ENCODE measurements at regions not wholly inside any gene's neighbourhood (a gene's known extent, or its start where the extent isn't known, plus 50 kb on each side); places are given as distances from the start of the nearest gene placed in this dataset.

DNA sequence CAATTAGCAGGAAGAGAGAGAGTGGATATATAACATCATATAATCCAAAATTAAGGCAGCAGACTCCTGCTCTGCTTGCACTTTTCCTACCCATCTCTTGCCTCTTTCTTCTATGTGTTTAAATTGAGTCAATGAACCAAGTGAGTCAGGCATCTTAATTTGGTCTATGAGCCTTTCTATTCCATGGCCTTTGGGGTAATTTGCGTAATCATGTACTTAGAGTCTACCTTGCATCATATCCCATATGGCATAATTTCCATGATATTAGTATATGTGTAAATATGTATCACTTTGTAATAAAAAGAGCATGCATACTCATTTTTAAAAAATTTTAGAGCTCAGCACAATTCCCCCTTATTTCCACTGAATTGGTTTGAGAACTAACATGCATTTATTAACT, 555.2 kb downstream of the STK39 start:
- TF ChIP-seq CTCF (IDR thresholded peaks at IDR 0.05) (no peak), EP300 (IDR thresholded peaks at IDR 0.05) (no peak), POLR2A (IDR thresholded peaks at IDR 0.05) (no peak)
